ENCODE measurements at regions not wholly inside any gene's neighbourhood (a gene's known extent, or its start where the extent isn't known, plus 50 kb on each side); places are given as distances from the start of the nearest gene placed in this dataset.

GRCh38 chr16:65794973-65795372 lies 571.5 kb upstream of the CDH5 start:
- Mint-ChIP-seq H3K36me3 (ENCODE audit: insufficient read depth) (no peaks in the 10 kb centered on the region), H3K27ac (no peak overlapping the region), H3K4me1 (ENCODE audit: low read depth in 2 of 2) (no peaks in the 10 kb centered on the region), H3K27me3 (no peaks in the 10 kb centered on the region), H3K4me3 (no peak overlapping the region), H3K9me3 (peaks cover 3 to 32% of the 10 kb centered on the region in 2 donors)
- DNase-seq (no peak), ATAC-seq (replicated peaks) (no peak)

DNA sequence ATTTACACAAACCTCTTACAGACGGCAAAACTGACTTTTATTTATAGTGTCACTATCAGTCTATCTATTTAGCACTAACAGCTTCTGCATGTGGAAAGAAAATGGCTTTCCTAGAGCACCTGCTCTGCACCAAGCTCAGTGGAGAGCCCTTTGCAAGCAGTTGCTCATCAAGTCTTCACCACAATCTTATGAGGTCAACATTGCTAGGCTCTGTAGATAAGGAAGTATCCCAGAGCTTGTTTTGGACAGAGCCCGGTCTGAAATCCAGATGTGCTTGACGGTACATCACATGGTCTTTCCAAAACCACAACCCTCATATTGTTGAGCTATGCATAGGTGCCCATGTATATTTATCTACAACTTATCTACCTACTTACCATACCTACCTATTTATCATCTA lies 572.7 kb upstream of the CDH5 start:
- ATAC-seq (replicated peaks) (no peak), DNase-seq (no peak)
- H3K4me3 Mint-ChIP-seq, result no peak overlapping the region
- H3K27ac Mint-ChIP-seq, result no peak overlapping the region
- H3K36me3 Mint-ChIP-seq (ENCODE audit: insufficient read depth), result no peaks in the 10 kb centered on the region
- no peaks in the 10 kb centered on the region for H3K27me3 Mint-ChIP-seq
- H3K4me1 Mint-ChIP-seq (ENCODE audit: low read depth in 2 of 2), result no peaks in the 10 kb centered on the region
- peaks cover 3 to 32% of the 10 kb centered on the region in 2 donors for H3K9me3 Mint-ChIP-seq

DNA sequence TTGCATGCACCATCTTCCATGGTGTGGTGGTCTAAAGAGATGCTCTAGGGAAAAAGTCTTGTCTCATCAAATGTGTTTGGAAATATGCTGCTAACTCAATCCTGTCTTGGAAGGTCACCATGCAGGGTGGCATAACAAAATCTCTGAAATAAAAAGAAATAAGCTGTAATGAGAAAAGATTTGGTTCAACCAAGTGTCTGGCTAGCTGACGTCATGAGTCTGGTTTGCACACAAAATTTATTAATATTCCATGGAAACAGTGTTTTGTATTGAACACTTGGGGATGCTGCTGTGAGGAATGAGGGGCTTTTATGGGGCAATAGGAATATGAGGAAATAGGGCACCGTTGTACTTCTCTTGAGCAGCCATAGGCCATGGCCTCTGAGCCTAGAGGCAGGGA lies 575.7 kb upstream of the CDH5 start:
- no peak for DNase-seq
- H3K4me3 Mint-ChIP-seq, result no peak overlapping the region
- no peak overlapping the region for H3K27ac Mint-ChIP-seq
- peaks cover 2 to 15% of the 10 kb centered on the region in 2 donors for H3K9me3 Mint-ChIP-seq
- H3K27me3 Mint-ChIP-seq, result no peaks in the 10 kb centered on the region
- no peak for ATAC-seq (replicated peaks)
- H3K36me3 Mint-ChIP-seq (ENCODE audit: insufficient read depth), result no peaks in the 10 kb centered on the region
- no peaks in the 10 kb centered on the region for H3K4me1 Mint-ChIP-seq (ENCODE audit: low read depth in 2 of 2)

DNA sequence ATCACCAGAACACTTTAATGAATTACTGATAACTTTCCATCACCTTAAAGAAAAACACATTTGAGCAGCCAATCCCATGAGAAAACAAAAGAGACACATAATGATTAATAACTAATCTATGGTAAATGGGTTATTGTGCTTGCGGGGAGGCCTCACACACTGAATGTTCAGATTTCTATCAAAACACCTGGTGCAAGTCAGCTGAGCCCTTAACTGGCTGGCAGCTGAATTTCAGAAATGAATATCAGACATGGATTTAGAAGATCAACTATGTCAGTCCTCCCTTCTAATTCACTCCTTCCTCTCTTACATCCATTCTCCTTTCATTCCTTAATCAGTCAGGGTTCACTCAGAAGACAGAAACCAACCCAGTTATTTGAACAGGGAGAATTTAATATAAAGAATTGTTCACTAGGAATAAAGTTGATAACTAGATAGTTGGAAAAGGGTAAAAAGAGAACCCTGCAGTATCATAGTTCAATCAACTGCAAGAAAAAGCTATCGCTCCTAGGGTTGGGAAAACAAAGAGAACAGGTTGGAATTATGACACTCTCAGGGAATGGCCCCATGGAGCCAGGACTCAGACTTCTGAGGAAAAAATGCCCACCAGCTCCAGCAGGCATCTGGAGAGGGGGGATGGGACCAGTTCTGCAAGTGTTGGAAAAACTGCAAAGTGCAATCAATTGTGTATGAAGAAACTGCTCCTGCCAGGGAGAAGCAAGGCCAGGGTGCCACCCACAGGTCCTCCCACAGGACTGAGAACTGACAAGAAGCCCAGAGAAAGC lies 577.1 kb upstream of the CDH5 start:
- Mint-ChIP-seq H3K36me3 (ENCODE audit: insufficient read depth) (no peaks in the 10 kb centered on the region), H3K4me3 (no peak overlapping the region)

DNA sequence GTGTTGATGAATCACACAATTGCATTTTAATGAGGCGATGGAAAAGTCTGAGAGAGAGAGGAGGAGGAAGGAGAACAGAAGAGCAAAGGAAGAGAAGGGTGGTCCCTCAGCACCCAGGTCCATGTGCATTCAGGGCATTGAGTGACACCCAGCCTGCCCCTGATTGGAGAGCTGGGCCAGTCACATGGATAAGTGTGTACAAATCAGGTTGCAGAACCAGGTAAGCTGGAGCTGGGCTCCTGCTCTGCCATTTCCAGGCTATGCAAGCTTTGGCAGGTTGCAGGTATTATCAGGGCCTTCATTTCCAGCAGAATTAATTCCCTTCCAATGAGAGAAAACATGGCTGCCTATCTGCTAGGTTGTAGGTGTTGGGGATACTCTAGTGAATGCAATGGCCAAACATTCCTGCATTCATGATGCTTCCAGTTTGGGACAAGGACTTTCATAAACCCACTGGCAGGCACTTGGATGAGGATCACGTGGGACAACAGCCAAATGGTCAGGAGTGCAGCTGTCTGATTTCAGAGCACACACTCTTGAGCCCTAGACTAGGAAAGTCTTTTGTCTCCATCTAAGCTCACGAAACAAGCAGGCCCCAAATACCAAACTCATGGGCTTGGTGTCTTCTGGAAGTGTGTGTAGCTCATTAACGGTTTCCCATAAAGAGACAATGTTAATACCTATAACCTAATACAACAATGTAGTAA lies 577.9 kb upstream of the CDH5 start:
- DNase-seq (no peak), ATAC-seq (replicated peaks) (no peak)
- Mint-ChIP-seq H3K4me3 (no peak overlapping the region), H3K36me3 (ENCODE audit: insufficient read depth) (no peaks in the 10 kb centered on the region), H3K27ac (no peak overlapping the region), H3K27me3 (peaks cover 0 to 6% of the 10 kb centered on the region in 2 donors), H3K4me1 (ENCODE audit: low read depth in 2 of 2) (no peaks in the 10 kb centered on the region), H3K9me3 (peaks cover 0 to 32% of the 10 kb centered on the region in 2 donors)

More for the DNA sequence above, 577.1 kb upstream of the CDH5 start:
- Mint-ChIP-seq H3K4me1 (ENCODE audit: low read depth in 2 of 2) (no peaks in the 10 kb centered on the region), H3K27ac (no peak overlapping the region), H3K27me3 (peaks cover 0 to 1% of the 10 kb centered on the region in 2 donors), H3K9me3 (peaks cover 2 to 27% of the 10 kb centered on the region in 2 donors)
- DNase-seq, result no peak
- ATAC-seq (replicated peaks), result no peak

DNA sequence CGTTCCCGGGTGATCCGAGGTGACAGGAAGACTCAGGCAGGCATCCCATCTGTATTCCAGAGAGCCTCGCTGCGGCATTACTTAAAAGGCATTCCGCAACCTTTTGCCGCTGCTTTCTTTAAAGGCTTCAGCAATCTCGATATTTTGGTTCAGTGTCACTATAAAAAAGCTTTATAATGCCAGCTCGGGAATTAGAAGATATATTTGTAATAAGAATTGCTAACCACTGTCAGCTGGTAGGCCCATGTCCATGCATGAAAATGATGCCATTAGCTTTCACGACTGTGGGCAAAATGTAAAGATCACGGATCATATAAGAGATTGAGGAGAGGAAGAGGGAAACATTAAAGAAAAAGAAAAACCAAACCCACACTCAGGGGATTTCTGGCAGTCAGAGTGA lies 578.6 kb upstream of the CDH5 start:
- Mint-ChIP-seq H3K27me3 (peaks cover 0 to 6% of the 10 kb centered on the region in 2 donors), H3K9me3 (peaks cover 0 to 32% of the 10 kb centered on the region in 2 donors), H3K4me1 (ENCODE audit: low read depth in 2 of 2) (no peaks in the 10 kb centered on the region), H3K36me3 (ENCODE audit: insufficient read depth) (no peaks in the 10 kb centered on the region), H3K27ac (no peak overlapping the region), H3K4me3 (no peak overlapping the region)
- no peak for ATAC-seq (replicated peaks)
- DNase-seq, result no peak

GRCh38 chr16:65786916-65787315 lies 579.6 kb upstream of the CDH5 start:
- peaks cover 0 to 25% of the 10 kb centered on the region in 2 donors for H3K9me3 Mint-ChIP-seq
- peaks cover 0 to 6% of the 10 kb centered on the region in 2 donors for H3K27me3 Mint-ChIP-seq
- no peaks in the 10 kb centered on the region for H3K4me1 Mint-ChIP-seq (ENCODE audit: low read depth in 2 of 2)
- no peak overlapping the region for H3K27ac Mint-ChIP-seq
- no peak for DNase-seq
- ATAC-seq (replicated peaks), result no peak
- H3K36me3 Mint-ChIP-seq (ENCODE audit: insufficient read depth), result no peaks in the 10 kb centered on the region
- no peak overlapping the region for H3K4me3 Mint-ChIP-seq

GRCh38 chr16:65783709-65784474 lies 582.6 kb upstream of the CDH5 start:
- H3K27ac Mint-ChIP-seq, result no peak overlapping the region
- peaks cover 0 to 6% of the 10 kb centered on the region in 2 donors for H3K27me3 Mint-ChIP-seq
- DNase-seq (no peak), ATAC-seq (replicated peaks) (no peak)
- peaks cover 6 to 36% of the 10 kb centered on the region in 2 donors for H3K9me3 Mint-ChIP-seq
- H3K4me1 Mint-ChIP-seq (ENCODE audit: low read depth in 2 of 2), result no peaks in the 10 kb centered on the region
- H3K36me3 Mint-ChIP-seq (ENCODE audit: insufficient read depth), result no peaks in the 10 kb centered on the region
- H3K4me3 Mint-ChIP-seq, result no peak overlapping the region

GRCh38 chr16:65782611-65783600 lies 583.6 kb upstream of the CDH5 start:
- ATAC-seq (replicated peaks), result no peak
- Mint-ChIP-seq H3K4me1 (ENCODE audit: low read depth in 2 of 2) (no peaks in the 10 kb centered on the region), H3K27me3 (peaks cover 0 to 6% of the 10 kb centered on the region in 2 donors), H3K9me3 (peaks cover 6 to 34% of the 10 kb centered on the region in 2 donors), H3K27ac (no peak overlapping the region), H3K4me3 (no peak overlapping the region), H3K36me3 (ENCODE audit: insufficient read depth) (no peaks in the 10 kb centered on the region)
- DNase-seq, result no peak

DNA sequence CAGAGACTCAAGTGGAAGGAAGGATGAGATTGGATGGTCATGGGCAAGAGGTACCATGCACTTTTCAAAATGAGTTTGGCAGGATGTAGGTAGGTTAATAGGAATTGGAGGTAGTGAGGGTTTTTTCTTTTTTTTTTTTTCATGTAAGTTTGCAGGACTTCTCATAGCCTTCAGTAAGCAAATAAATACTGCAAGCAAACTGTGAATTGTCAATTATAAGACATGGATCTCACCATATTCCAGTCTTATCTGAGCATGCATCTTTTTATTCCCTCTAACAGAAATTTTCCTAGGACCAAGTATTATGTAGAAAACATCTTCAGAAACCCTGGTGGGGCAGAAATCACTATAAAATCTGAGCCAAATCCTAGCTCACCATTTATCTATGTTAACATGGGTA lies 584.6 kb upstream of the CDH5 start:
- Mint-ChIP-seq H3K27ac (no peak overlapping the region), H3K4me3 (no peak overlapping the region), H3K36me3 (ENCODE audit: insufficient read depth) (no peaks in the 10 kb centered on the region), H3K9me3 (peaks cover 8 to 37% of the 10 kb centered on the region in 2 donors), H3K27me3 (peaks cover 0 to 6% of the 10 kb centered on the region in 2 donors), H3K4me1 (ENCODE audit: low read depth in 2 of 2) (no peaks in the 10 kb centered on the region)
- no peak for ATAC-seq (replicated peaks)
- no peak for DNase-seq

GRCh38 chr16:65781363-65781762 lies 585.1 kb upstream of the CDH5 start:
- Mint-ChIP-seq H3K27me3 (peaks cover 0 to 6% of the 10 kb centered on the region in 2 donors), H3K27ac (no peak overlapping the region), H3K4me3 (no peak overlapping the region), H3K9me3 (peaks cover 8 to 37% of the 10 kb centered on the region in 2 donors), H3K4me1 (ENCODE audit: low read depth in 2 of 2) (no peaks in the 10 kb centered on the region), H3K36me3 (ENCODE audit: insufficient read depth) (no peaks in the 10 kb centered on the region)
- no peak for ATAC-seq (replicated peaks)
- DNase-seq, result no peak

DNA sequence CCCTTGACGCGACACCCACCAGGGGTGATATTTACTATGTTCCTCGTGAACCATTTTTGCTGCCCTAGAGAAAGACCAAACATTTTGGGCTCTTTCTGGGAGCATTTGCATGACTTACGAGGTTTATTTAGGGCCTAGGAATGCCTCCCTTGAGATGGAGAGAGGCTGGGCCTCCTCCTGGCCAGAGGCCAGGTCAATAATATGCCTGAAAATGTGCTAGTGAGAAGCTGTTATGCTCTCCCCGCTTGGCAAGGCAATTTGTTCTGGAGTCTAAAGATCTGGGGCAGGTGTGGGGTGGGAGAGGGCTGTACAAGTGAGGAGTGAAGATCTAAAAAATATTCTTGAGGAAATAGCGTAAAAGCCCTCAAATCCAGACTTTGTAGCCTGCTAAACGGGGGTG lies 587.3 kb upstream of the CDH5 start:
- Mint-ChIP-seq H3K27ac (no peak overlapping the region), H3K9me3 (peaks cover 8 to 21% of the 10 kb centered on the region in 2 donors), H3K27me3 (peaks cover 0 to 3% of the 10 kb centered on the region in 2 donors), H3K4me3 (no peak overlapping the region), H3K36me3 (ENCODE audit: insufficient read depth) (no peaks in the 10 kb centered on the region), H3K4me1 (ENCODE audit: low read depth in 2 of 2) (no peaks in the 10 kb centered on the region)
- no peak for ATAC-seq (replicated peaks)
- no peak for DNase-seq
